ENCODE measurements at regions not wholly inside any gene's neighbourhood (a gene's known extent, or its start where the extent isn't known, plus 50 kb on each side); places are given as distances from the start of the nearest gene placed in this dataset.
"Not testable (repeated sequence)": the region's sequence is repeated elsewhere in the genome, so short reads cannot be mapped to it uniquely, and the experiment has no call there.

GRCh38 chr5:97297704-97298091 is 114.7 kb upstream of the RIOK2 start:
- no peak overlapping the region for H3K4me2 ChIP-seq (ENCODE audit: low read length)
- H3K36me3 ChIP-seq (ENCODE audit: insufficient read depth, low read length): no peaks in the 10 kb centered on the region
- H3K27ac ChIP-seq (ENCODE audit: low read length): no peak overlapping the region
- TF ChIP-seq EZH2 (IDR thresholded peaks at IDR 0.05; ENCODE audit: borderline replicate concordance, insufficient read depth, low read length, poor library complexity, severe bottlenecking) (no peak), SMC3 (conservative IDR thresholded peaks at IDR 0.05; ENCODE audit: poor library complexity) (no peak), MXI1 (conservative IDR thresholded peaks at IDR 0.05; ENCODE audit: poor library complexity, severe bottlenecking) (no peak), CTCF (IDR thresholded peaks at IDR 0.05; ENCODE audit: poor library complexity, severe bottlenecking) (no peak), POLR2AphosphoS5 (IDR thresholded peaks at IDR 0.05) (no peak), EP300 (conservative IDR thresholded peaks at IDR 0.05; ENCODE audit: poor library complexity, severe bottlenecking) (no peak), RAD21 (conservative IDR thresholded peaks at IDR 0.05) (no peak), TAF1 (IDR thresholded peaks at IDR 0.05; ENCODE audit: low read depth) (no peak)
- TF ChIP-seq, protein P1, sequence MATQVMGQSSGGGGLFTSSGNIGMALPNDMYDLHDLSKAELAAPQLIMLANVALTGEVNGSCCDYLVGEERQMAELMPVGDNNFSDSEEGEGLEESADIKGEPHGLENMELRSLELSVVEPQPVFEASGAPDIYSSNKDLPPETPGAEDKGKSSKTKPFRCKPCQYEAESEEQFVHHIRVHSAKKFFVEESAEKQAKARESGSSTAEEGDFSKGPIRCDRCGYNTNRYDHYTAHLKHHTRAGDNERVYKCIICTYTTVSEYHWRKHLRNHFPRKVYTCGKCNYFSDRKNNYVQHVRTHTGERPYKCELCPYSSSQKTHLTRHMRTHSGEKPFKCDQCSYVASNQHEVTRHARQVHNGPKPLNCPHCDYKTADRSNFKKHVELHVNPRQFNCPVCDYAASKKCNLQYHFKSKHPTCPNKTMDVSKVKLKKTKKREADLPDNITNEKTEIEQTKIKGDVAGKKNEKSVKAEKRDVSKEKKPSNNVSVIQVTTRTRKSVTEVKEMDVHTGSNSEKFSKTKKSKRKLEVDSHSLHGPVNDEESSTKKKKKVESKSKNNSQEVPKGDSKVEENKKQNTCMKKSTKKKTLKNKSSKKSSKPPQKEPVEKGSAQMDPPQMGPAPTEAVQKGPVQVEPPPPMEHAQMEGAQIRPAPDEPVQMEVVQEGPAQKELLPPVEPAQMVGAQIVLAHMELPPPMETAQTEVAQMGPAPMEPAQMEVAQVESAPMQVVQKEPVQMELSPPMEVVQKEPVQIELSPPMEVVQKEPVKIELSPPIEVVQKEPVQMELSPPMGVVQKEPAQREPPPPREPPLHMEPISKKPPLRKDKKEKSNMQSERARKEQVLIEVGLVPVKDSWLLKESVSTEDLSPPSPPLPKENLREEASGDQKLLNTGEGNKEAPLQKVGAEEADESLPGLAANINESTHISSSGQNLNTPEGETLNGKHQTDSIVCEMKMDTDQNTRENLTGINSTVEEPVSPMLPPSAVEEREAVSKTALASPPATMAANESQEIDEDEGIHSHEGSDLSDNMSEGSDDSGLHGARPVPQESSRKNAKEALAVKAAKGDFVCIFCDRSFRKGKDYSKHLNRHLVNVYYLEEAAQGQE (IDR thresholded peaks at IDR 0.05; ENCODE audit: borderline replicate concordance): no peak
- H3K4me3 ChIP-seq (ENCODE audit: low read length): no peak overlapping the region
- H3K9ac ChIP-seq (ENCODE audit: low read length): no peak overlapping the region
- no peaks in the 10 kb centered on the region for H3K27me3 ChIP-seq (ENCODE audit: insufficient read depth, low read depth, low read length)
- H3K79me2 ChIP-seq (replicated peaks; ENCODE audit: insufficient read depth, low read length): no peaks in the 10 kb centered on the region
- H3K9me3 ChIP-seq (ENCODE audit: low read length): no peaks in the 10 kb centered on the region
- H2AFZ ChIP-seq (ENCODE audit: low read depth, low read length): no peak overlapping the region
- H3K9me2 ChIP-seq (ENCODE audit: insufficient read depth, low read length): no peaks in the 10 kb centered on the region
- H4K20me1 ChIP-seq (ENCODE audit: insufficient read depth): no peaks in the 10 kb centered on the region
- no peaks in the 10 kb centered on the region for H3F3A ChIP-seq (ENCODE audit: insufficient read depth, low read length, poor library complexity, severe bottlenecking)

DNA sequence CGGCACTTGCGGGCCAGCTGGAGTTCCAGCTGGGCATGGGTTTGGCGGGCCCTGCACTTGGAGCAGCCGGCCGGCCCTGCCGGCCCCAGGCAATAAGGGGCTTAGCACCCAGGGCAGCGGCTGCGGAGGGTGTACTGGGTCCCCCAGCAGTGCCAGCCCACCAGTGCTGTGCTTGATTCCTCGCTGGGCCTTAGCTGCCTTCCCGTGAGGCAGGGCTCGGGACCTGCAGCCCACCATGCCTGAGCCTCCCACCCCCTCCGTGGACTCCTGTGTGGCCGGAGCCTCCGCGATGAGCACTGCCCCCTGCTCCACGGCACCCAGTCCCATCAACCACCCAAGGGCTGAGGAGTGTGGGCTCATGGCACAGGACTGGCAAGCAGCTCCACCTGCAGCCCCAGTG is 118.1 kb upstream of the RIOK2 start:
- H4K20me1 ChIP-seq (ENCODE audit: insufficient read depth); H3F3A ChIP-seq (ENCODE audit: insufficient read depth, low read length, poor library complexity, severe bottlenecking); H3K79me2 ChIP-seq (replicated peaks; ENCODE audit: insufficient read depth, low read length); H3K4me3 ChIP-seq (ENCODE audit: low read length); H2AFZ ChIP-seq (ENCODE audit: low read depth, low read length); H3K36me3 ChIP-seq (ENCODE audit: insufficient read depth, low read length); H3K9me2 ChIP-seq (ENCODE audit: insufficient read depth, low read length); H3K4me2 ChIP-seq (ENCODE audit: low read length); H3K9ac ChIP-seq (ENCODE audit: low read length); H3K27me3 ChIP-seq (ENCODE audit: insufficient read depth, low read depth, low read length); H3K9me3 ChIP-seq (ENCODE audit: low read length); H3K27ac ChIP-seq (ENCODE audit: low read length): not testable (repeated sequence)

DNA sequence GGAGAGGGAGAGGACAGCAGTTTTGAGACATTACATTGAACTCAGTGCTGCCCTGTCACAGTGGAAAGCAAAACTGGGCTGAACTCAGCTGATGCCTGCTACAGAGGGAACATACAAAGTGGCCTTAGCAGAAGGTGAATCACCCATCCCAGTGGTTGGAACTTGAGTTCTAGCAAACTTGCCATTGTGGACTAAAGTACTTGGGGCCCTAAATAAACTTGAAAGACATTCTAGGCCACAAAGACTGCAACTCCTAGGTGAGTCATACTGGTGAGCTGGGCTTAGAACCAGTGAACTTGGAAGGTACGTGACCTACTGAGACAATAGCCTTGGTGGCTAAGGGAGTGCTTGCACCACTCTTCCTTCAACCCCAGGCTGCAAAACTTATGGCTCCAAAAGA is 155.7 kb upstream of the RIOK2 start:
- Histone ChIP-seq H3K27ac (ENCODE audit: low read length) (no peak overlapping the region), H3F3A (ENCODE audit: insufficient read depth, low read length, poor library complexity, severe bottlenecking) (no peaks in the 10 kb centered on the region), H3K9me2 (ENCODE audit: insufficient read depth, low read length) (no peaks in the 10 kb centered on the region), H4K20me1 (ENCODE audit: insufficient read depth) (no peaks in the 10 kb centered on the region), H2AFZ (ENCODE audit: low read depth, low read length) (no peak overlapping the region), H3K4me3 (ENCODE audit: low read length) (no peak overlapping the region), H3K27me3 (ENCODE audit: insufficient read depth, low read depth, low read length) (no peaks in the 10 kb centered on the region), H3K9ac (ENCODE audit: low read length) (no peak overlapping the region), H3K4me2 (ENCODE audit: low read length) (no peak overlapping the region), H3K9me3 (ENCODE audit: low read length) (no peaks in the 10 kb centered on the region), H3K79me2 (replicated peaks; ENCODE audit: insufficient read depth, low read length) (no peaks in the 10 kb centered on the region), H3K36me3 (ENCODE audit: insufficient read depth, low read length) (no peaks in the 10 kb centered on the region)
- TF ChIP-seq, protein P1 (IDR thresholded peaks at IDR 0.05; ENCODE audit: borderline replicate concordance): no peak
